ENCODE measurements at regions not wholly inside any gene's neighbourhood (a gene's known extent, or its start where the extent isn't known, plus 50 kb on each side); places are given as distances from the start of the nearest gene placed in this dataset.

GRCh38 chr10:131723297-131724168 lies 177.3 kb upstream of the PPP2R2D start:
- TF ChIP-seq CTCF (IDR thresholded peaks at IDR 0.05) (no peak), POLR2A (IDR thresholded peaks at IDR 0.05) (no peak)

Measured in gastroesophageal sphincter (tissue), 3 donors.